Pancreas (tissue), 10 donors: ENCODE measurements at regions not wholly inside any gene's neighbourhood (a gene's known extent, or its start where the extent isn't known, plus 50 kb on each side); places are given as distances from the start of the nearest gene placed in this dataset.
"Not testable (repeated sequence)": the region's sequence is repeated elsewhere in the genome, so short reads cannot be mapped to it uniquely, and the experiment has no call there.

Experiments used
- ATAC-seq, 4 donors: fragments of 200-7000 bp; cut with Tn5 transposase; one replicate each; pipeline versions ENCODE4 v1.8.0 to v1.9.1; 2020; ENCODE audit warnings: mild to moderate bottlenecking in 4 of 4, moderate library complexity in 4 of 4
- DNase-seq, 6 donors: peaks; one replicate each; pipeline ENCODE4 v3.0.0-alpha.2; 2020
- FAIRE-seq: peaks from 2 replicates; lab custom pipeline; 2012; peaks lifted over from hg19 to GRCh38; lab: Jason Lieb, UNC
- H3K27ac ChIP-seq, 4 donors: fragments of 200-600 bp; sonication (generic); 1 replicate in 3 of 4; 2 replicates in 1 of 4; pipeline versions ENCODE4 v1.5.0 to v1.8.0; 2020
- H3K27me3 ChIP-seq, 4 donors: fragments of 200-600 bp; one replicate each; pipeline ENCODE4 v1.8.0; 2021
- H3K36me3 ChIP-seq, 3 donors: fragments of 200-600 bp; sonication (generic) in 1 of 3; one replicate each; pipeline versions ENCODE4 v1.5.0 to v1.8.0; 2020 to 2021
- H3K4me1 ChIP-seq, 3 donors: fragments of 200-600 bp; one replicate each; pipeline ENCODE4 v1.8.0; 2021
- H3K4me3 ChIP-seq, 4 donors: fragments of 200-600 bp; sonication (generic) in 2 of 4; one replicate each; pipeline versions ENCODE4 v1.5.0 to v1.8.0; 2020 to 2021
- H3K9me3 ChIP-seq, 4 donors: fragments of 200-600 bp; one replicate each; pipeline ENCODE4 v1.8.0; 2021
- CTCF ChIP-seq, 4 donors: fragments of 200-600 bp; sonication (generic) in 3 of 4; IDR thresholded peaks; one replicate each; pipeline versions ENCODE4 v1.5.0 to v1.8.0; 2021; ENCODE audit warnings: antibody characterized with exemption in 4 of 4
- WGBS, 2 donors: extraction: QIAGEN DNeasy Blood & Tissue Kit; methylation state at CpG; one replicate each; pipeline ENCODE4 v1.1.7; 2013; 5-methylcytosine and 5-hydroxymethylcytosine counted together
- intact Hi-C, 3 donors: fragments of 100-400 bp; cut with DNase I; formaldehyde crosslinking; loops; one replicate each; pipeline versions ENCODE4 v1.11.1 to v1.14.2; 2022
- donor health status: healthy with polysubstance abuse.
- donor health status: DM: no; HTN: no; CAD: no; lungs with moderate emphysema.
- donor health status: DM: no; HTN: no; CAD: no.
- donor health status: control.
- donor health status: control.
- donor health status: Bipolar disorder and iron deficiency.
- donor health status: DM: yes; HTN: yes; CAD: no.
- donor health status: DM: no; HTN: no; CAD: no.
- donor health status: DM: no; HTN: no; CAD: no.
- donor health status: DM: yes; HTN: yes; CAD: no.

GRCh38 chr14:97804056-97804455 lies 1006.9 kb downstream of the VRK1 start:
- Histone ChIP-seq H3K9me3 (no peaks in the 10 kb centered on the region), H3K4me3 (no peak overlapping the region), H3K27ac (no peak overlapping the region), H3K4me1 (no peaks in the 10 kb centered on the region), H3K36me3 (no peaks in the 10 kb centered on the region), H3K27me3 (peaks cover 0 to 2% (median 0%) of the 10 kb centered on the region in 4 donors)
- ATAC-seq (no peak), FAIRE-seq (no peak), DNase-seq (no peak)
- no peak for TF ChIP-seq CTCF (IDR thresholded peaks at IDR 0.05)
- 87 to 88% methylated on average over 2 of the region's 2 CpGs for WGBS, 2 donors
- intact Hi-C loops: no loop called here

- Histone ChIP-seq H3K4me3 (no peak overlapping the region), H3K27me3 (no peaks in the 10 kb centered on the region), H3K36me3 (no peaks in the 10 kb centered on the region), H3K4me1 (no peaks in the 10 kb centered on the region), H3K27ac (no peak overlapping the region), H3K9me3 (no peaks in the 10 kb centered on the region)
- WGBS, 2 donors: 41 to 43% methylated on average over 9 of the region's 9 CpGs
- intact Hi-C loops: no loop called here
- ATAC-seq (no peak), FAIRE-seq (no peak), DNase-seq (no peak)
- no peak for TF ChIP-seq CTCF (IDR thresholded peaks at IDR 0.05)
Observed at GRCh38 chr14:97806891-97807290, 1009.7 kb downstream of the VRK1 start.

- 82 to 91% methylated on average over 4 of the region's 4 CpGs for WGBS, 2 donors
- H3K4me3 ChIP-seq, FAIRE-seq, H3K9me3 ChIP-seq, H3K4me1 ChIP-seq, intact Hi-C loops, H3K27ac ChIP-seq, H3K36me3 ChIP-seq, ATAC-seq, DNase-seq, H3K27me3 ChIP-seq: not testable (repeated sequence)
Observed at GRCh38 chr14:97808541-97808940, 1011.4 kb downstream of the VRK1 start.

DNA sequence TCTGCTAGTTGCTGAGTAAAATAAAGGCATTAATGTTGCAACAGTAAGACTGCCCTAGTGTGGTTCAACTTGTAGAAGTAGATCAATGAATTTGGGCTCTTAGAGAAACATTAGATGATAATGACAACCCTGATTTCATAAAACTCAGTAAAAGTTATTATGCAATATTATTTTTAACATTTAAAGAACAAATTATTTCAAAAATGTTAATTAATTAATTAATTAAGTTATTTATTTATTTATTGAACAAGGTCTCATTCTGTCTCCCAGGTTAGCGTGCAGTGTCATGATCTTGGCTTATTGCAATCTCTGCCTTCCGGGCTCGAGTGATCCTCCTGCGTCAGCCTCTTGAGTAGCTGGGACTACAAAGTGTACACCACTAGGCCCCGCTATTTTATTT lies 1016.4 kb downstream of the VRK1 start:
- Histone ChIP-seq H3K4me3 (no peak overlapping the region), H3K27ac (no peak overlapping the region), H3K4me1 (no peaks in the 10 kb centered on the region), H3K27me3 (peaks cover 0 to 4% (median 0%) of the 10 kb centered on the region in 4 donors), H3K36me3 (no peaks in the 10 kb centered on the region), H3K9me3 (no peaks in the 10 kb centered on the region)
- ATAC-seq: no peak
- WGBS, 2 donors: 90 to 95% methylated on average over 5 of the region's 5 CpGs
- no peak for DNase-seq
- FAIRE-seq: no peak
- intact Hi-C loops: no loop called here
- no peak for TF ChIP-seq CTCF (IDR thresholded peaks at IDR 0.05)

DNA sequence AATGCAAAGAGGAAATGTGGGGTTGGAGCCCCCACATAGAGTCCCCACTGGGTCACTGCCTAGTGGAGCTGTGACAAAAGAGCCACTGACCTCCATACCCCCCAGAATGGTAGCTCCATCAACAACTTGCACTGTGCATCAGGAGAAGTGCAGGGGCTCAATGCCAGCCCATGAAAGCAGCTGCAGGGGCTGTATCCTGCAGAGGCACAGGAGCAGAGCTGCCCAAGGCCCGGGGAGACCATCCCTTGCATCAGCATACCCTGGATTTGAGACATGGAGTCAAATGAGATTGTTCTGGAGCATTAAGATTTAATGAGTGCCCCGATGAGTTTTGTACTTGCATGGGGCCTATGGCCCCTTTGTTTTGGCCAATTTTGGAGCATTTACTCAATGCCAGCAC lies 1023.6 kb downstream of the VRK1 start:
- intact Hi-C loops: no loop called here
- TF ChIP-seq CTCF (IDR thresholded peaks at IDR 0.05): no peak
- DNase-seq (no peak), ATAC-seq (no peak), FAIRE-seq (no peak)
- Histone ChIP-seq H3K9me3 (no peaks in the 10 kb centered on the region), H3K27me3 (peaks cover 0 to 13% (median 0%) of the 10 kb centered on the region in 4 donors), H3K4me3 (no peak overlapping the region), H3K27ac (no peak overlapping the region), H3K4me1 (no peaks in the 10 kb centered on the region), H3K36me3 (no peaks in the 10 kb centered on the region)
- 46 to 52% methylated on average over 2 of the region's 2 CpGs for WGBS, 2 donors
